ENCODE measurements at regions not wholly inside any gene's neighbourhood (a gene's known extent, or its start where the extent isn't known, plus 50 kb on each side); places are given as distances from the start of the nearest gene placed in this dataset.

DNA sequence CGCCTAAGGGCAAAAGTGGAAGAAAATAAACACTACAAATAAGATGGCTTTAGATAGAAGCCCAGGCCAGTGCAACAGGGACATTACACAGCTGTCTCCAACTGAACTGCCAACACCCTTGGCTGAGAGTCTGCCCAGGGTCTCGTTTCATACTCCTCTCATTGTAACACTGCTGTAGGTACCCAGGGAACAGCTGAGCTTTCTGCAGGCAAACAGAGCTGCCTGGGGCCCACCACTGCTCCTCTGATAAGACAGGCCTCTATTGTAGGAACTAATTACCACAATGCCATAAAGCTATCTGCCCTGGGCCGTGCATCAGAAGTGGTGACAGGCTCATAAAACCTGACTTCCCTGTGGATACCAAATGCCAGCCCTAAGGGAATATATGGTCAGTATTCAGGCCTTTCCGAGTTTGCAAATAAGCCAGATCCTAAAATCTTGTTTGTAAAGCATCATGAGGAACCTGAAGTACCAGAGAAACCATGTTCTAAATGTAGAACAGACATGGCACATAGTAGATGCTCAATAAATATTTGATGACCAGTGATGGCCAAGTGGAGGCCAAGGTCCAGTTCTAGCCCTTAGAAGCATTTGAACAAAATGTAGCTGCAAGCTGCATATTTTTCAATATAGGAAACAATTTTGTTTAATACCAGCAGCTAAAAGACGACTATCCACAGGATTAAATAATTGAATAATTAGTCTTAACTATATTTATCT lies 84.3 kb upstream of the NEO1 start:
- TF ChIP-seq, protein P1, sequence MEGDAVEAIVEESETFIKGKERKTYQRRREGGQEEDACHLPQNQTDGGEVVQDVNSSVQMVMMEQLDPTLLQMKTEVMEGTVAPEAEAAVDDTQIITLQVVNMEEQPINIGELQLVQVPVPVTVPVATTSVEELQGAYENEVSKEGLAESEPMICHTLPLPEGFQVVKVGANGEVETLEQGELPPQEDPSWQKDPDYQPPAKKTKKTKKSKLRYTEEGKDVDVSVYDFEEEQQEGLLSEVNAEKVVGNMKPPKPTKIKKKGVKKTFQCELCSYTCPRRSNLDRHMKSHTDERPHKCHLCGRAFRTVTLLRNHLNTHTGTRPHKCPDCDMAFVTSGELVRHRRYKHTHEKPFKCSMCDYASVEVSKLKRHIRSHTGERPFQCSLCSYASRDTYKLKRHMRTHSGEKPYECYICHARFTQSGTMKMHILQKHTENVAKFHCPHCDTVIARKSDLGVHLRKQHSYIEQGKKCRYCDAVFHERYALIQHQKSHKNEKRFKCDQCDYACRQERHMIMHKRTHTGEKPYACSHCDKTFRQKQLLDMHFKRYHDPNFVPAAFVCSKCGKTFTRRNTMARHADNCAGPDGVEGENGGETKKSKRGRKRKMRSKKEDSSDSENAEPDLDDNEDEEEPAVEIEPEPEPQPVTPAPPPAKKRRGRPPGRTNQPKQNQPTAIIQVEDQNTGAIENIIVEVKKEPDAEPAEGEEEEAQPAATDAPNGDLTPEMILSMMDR (conservative IDR thresholded peaks at IDR 0.05 in 1 of 2, IDR thresholded peaks at IDR 0.05 in 1 of 2; ENCODE audit: extremely low read depth in 1 of 2, insufficient read depth in 1 of 2, low read depth in 1 of 2, low read length in 2 of 2): no peak
- no peak for TF ChIP-seq EZH2 (IDR thresholded peaks at IDR 0.05; ENCODE audit: borderline replicate concordance, low read length)
